ENCODE measurements at regions not wholly inside any gene's neighbourhood (a gene's known extent, or its start where the extent isn't known, plus 50 kb on each side); places are given as distances from the start of the nearest gene placed in this dataset.
A peak's percentile ranks its signal among the peaks of the same experiment; 100 is the strongest.

- TF ChIP-seq ZFX (IDR thresholded peaks at IDR 0.05; ENCODE audit: borderline replicate concordance) (no peak), CTCF (IDR thresholded peaks at IDR 0.05) (no peak)
- no peak overlapping the region for H3K27ac ChIP-seq
Observed at GRCh38 chr1:73144311-73144710, 862.0 kb upstream of the NEGR1 start.

GRCh38 chr1:73136975-73137374 lies 854.6 kb upstream of the NEGR1 start:
- TF ChIP-seq ZFX (IDR thresholded peaks at IDR 0.05; ENCODE audit: borderline replicate concordance) (no peak), CTCF (IDR thresholded peaks at IDR 0.05) (no peak)
- H3K27ac ChIP-seq: no peak overlapping the region

GRCh38 chr1:73106931-73107330 lies 824.6 kb upstream of the NEGR1 start:
- peak overlapping the region; percentile 44 for H3K27ac ChIP-seq
- no peak for TF ChIP-seq CTCF (IDR thresholded peaks at IDR 0.05)
- no peak for TF ChIP-seq ZFX (IDR thresholded peaks at IDR 0.05; ENCODE audit: borderline replicate concordance)

- TF ChIP-seq CTCF (IDR thresholded peaks at IDR 0.05): no peak
- no peak for TF ChIP-seq ZFX (IDR thresholded peaks at IDR 0.05; ENCODE audit: borderline replicate concordance)
- no peak overlapping the region for H3K27ac ChIP-seq
Observed at GRCh38 chr1:73105755-73106154, 823.4 kb upstream of the NEGR1 start.

- no peak overlapping the region for H3K27ac ChIP-seq
Observed at GRCh38 chr1:73104749-73105148, 822.4 kb upstream of the NEGR1 start.

GRCh38 chr1:73100216-73100615 lies 817.9 kb upstream of the NEGR1 start:
- TF ChIP-seq CTCF (IDR thresholded peaks at IDR 0.05): no peak; the same call in none of the 2 replicates
- no peak for TF ChIP-seq ZFX (IDR thresholded peaks at IDR 0.05; ENCODE audit: borderline replicate concordance)
- no peak overlapping the region for H3K27ac ChIP-seq

More at GRCh38 chr1:73104749-73105148, 822.4 kb upstream of the NEGR1 start:
- TF ChIP-seq ZFX (IDR thresholded peaks at IDR 0.05; ENCODE audit: borderline replicate concordance): no peak
- no peak for TF ChIP-seq CTCF (IDR thresholded peaks at IDR 0.05)

GRCh38 chr1:73097917-73098316 lies 815.6 kb upstream of the NEGR1 start:
- no peak overlapping the region for H3K27ac ChIP-seq
- TF ChIP-seq ZFX (IDR thresholded peaks at IDR 0.05; ENCODE audit: borderline replicate concordance): no peak
- no peak for TF ChIP-seq CTCF (IDR thresholded peaks at IDR 0.05)

Data from 22Rv1 (cell line).